ENCODE measurements at regions not wholly inside any gene's neighbourhood (a gene's known extent, or its start where the extent isn't known, plus 50 kb on each side); places are given as distances from the start of the nearest gene placed in this dataset.

- H3K4me1 Mint-ChIP-seq = no peaks in the 10 kb centered on the region
- no peak overlapping the region for H3K4me3 Mint-ChIP-seq
- no peak for DNase-seq (ENCODE audit: low read depth, low spot score)
- no peaks in the 10 kb centered on the region for H3K36me3 Mint-ChIP-seq (ENCODE audit: low read depth)
- H3K9me3 Mint-ChIP-seq = no peaks in the 10 kb centered on the region
- no peak for TF ChIP-seq CTCF (conservative IDR thresholded peaks at IDR 0.05)
- no peaks in the 10 kb centered on the region for H3K27me3 Mint-ChIP-seq (ENCODE audit: low read depth)
- H3K27ac Mint-ChIP-seq (ENCODE audit: unreplicated experiment) = no peak overlapping the region
Measured at GRCh38 chr1:73499671-73500070, 698.3 kb downstream of the LRRIQ3 start.

DNA sequence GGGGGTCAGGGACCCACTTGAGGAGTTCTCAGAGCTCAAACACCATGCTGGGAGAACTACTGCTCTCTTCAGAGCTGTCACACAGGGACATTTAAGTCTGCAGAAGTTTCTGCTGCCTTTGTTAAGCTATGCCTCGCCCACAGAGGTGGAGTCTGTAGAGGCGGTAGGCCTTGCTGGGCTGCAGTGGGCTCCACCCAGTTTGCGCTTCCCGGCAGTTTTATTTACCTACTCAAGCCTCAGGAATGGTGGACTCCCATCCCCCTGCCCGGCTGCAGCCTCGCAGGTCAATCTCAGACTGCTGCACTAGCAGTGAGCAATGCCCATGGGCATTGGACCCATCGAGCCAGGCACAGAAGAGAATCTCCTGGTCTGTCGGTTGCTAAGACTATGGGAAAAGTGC is 706.4 kb downstream of the LRRIQ3 start:
- no peak for TF ChIP-seq CTCF (conservative IDR thresholded peaks at IDR 0.05)
- no peak for DNase-seq (ENCODE audit: low read depth, low spot score)
- peaks cover 5% of the 10 kb centered on the region for H3K9me3 Mint-ChIP-seq
- no peaks in the 10 kb centered on the region for H3K36me3 Mint-ChIP-seq (ENCODE audit: low read depth)
- H3K27ac Mint-ChIP-seq (ENCODE audit: unreplicated experiment) = no peak overlapping the region
- no peak overlapping the region for H3K4me3 Mint-ChIP-seq
- no peaks in the 10 kb centered on the region for H3K4me1 Mint-ChIP-seq
- H3K27me3 Mint-ChIP-seq (ENCODE audit: low read depth) = no peaks in the 10 kb centered on the region

GRCh38 chr1:73475316-73475870 is 722.6 kb downstream of the LRRIQ3 start:
- Mint-ChIP-seq H3K27ac (ENCODE audit: unreplicated experiment) (no peak overlapping the region), H3K4me1 (peaks cover 5% of the 10 kb centered on the region), H3K27me3 (ENCODE audit: low read depth) (no peaks in the 10 kb centered on the region), H3K9me3 (no peaks in the 10 kb centered on the region), H3K36me3 (ENCODE audit: low read depth) (no peaks in the 10 kb centered on the region), H3K4me3 (no peak overlapping the region)
- DNase-seq (ENCODE audit: low read depth, low spot score) = no peak
- no peak for TF ChIP-seq CTCF (conservative IDR thresholded peaks at IDR 0.05)

GRCh38 chr1:73472810-73473209 is 725.2 kb downstream of the LRRIQ3 start:
- TF ChIP-seq CTCF (conservative IDR thresholded peaks at IDR 0.05) = no peak
- Mint-ChIP-seq H3K27ac (ENCODE audit: unreplicated experiment) (no peak overlapping the region), H3K36me3 (ENCODE audit: low read depth) (no peaks in the 10 kb centered on the region), H3K4me3 (no peak overlapping the region), H3K9me3 (peaks cover 5% of the 10 kb centered on the region), H3K27me3 (ENCODE audit: low read depth) (no peaks in the 10 kb centered on the region), H3K4me1 (peaks cover 5% of the 10 kb centered on the region)
- no peak for DNase-seq (ENCODE audit: low read depth, low spot score)

- Mint-ChIP-seq H3K27me3 (ENCODE audit: low read depth) (no peaks in the 10 kb centered on the region), H3K4me3 (no peak overlapping the region), H3K9me3 (peaks cover 5% of the 10 kb centered on the region), H3K4me1 (peaks cover 8% of the 10 kb centered on the region), H3K36me3 (ENCODE audit: low read depth) (no peaks in the 10 kb centered on the region), H3K27ac (ENCODE audit: unreplicated experiment) (no peak overlapping the region)
- DNase-seq (ENCODE audit: low read depth, low spot score) = no peak
- TF ChIP-seq CTCF (conservative IDR thresholded peaks at IDR 0.05) = no peak
Measured at GRCh38 chr1:73467731-73468130, 730.2 kb downstream of the LRRIQ3 start.

DNA sequence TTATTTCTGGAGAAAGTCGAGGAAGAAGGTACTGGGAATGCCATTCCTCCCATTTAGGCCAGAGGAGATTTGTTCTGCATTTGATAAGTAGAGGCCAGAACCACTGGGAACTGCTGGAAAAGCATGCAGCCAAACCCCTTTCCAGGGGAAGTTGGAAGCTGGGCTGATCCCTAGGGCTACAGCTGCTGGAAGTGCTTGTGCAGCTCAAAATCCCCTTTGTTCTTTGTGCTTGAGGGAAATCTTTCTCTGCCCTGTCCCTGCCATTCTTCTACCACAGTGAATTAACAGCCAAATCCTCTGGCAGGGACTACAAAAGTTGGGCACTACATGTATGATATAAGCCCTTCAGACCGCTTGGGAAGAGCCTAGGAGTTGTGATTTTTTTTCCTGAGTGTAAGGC is 734.1 kb downstream of the LRRIQ3 start:
- Mint-ChIP-seq H3K27ac (ENCODE audit: unreplicated experiment) (no peak overlapping the region), H3K9me3 (peaks cover 2% of the 10 kb centered on the region), H3K36me3 (ENCODE audit: low read depth) (no peaks in the 10 kb centered on the region), H3K27me3 (ENCODE audit: low read depth) (no peaks in the 10 kb centered on the region), H3K4me1 (peaks cover 8% of the 10 kb centered on the region), H3K4me3 (no peak overlapping the region)
- no peak for DNase-seq (ENCODE audit: low read depth, low spot score)
- TF ChIP-seq CTCF (conservative IDR thresholded peaks at IDR 0.05) = no peak

All from neural crest cell (in vitro differentiated cells).